OCI-M2 (cell line): ENCODE measurements at regions not wholly inside any gene's neighbourhood (a gene's known extent, or its start where the extent isn't known, plus 50 kb on each side); places are given as distances from the start of the nearest gene placed in this dataset.
A peak's percentile ranks its signal among the peaks of the same experiment; 100 is the strongest.

Experiments used
- DNase-seq: peaks from one replicate; lab custom pipeline; 2025; ENCODE audit not compliant: unreplicated experiment; lab: John Stamatoyannopoulos, UW

DNA sequence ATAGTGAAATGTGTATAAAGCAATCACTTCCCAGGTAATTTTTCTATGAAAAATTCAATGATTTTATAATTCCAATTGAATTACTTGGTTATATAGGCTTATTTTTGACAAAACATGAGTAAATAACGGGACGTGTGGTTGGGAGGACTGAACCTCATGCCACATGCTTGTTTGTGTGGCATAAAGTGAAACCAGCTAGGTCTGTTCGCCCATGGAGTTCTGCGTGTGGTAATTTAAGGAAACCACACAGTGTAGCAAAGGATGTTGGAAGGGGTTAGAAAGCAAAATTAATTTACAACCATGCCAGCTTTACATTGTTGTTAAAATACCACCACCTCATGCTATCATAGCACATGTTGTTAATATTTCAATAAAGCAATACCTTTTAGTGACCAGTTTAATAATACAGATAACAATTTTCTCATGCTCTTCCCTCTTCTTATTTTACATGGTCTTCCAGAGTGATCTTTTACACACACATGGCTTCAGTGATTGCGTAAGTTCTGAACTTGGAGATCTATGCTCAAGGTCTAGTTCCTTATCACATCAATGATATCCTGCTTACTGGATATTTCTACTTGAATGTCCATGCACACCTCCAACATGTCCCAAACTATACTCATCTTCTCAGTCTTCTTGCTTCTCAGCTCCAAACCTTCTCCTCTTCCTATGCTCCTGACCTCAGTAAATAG is 156.4 kb upstream of the ITGA4 start:
- no peak for DNase-seq

DNA sequence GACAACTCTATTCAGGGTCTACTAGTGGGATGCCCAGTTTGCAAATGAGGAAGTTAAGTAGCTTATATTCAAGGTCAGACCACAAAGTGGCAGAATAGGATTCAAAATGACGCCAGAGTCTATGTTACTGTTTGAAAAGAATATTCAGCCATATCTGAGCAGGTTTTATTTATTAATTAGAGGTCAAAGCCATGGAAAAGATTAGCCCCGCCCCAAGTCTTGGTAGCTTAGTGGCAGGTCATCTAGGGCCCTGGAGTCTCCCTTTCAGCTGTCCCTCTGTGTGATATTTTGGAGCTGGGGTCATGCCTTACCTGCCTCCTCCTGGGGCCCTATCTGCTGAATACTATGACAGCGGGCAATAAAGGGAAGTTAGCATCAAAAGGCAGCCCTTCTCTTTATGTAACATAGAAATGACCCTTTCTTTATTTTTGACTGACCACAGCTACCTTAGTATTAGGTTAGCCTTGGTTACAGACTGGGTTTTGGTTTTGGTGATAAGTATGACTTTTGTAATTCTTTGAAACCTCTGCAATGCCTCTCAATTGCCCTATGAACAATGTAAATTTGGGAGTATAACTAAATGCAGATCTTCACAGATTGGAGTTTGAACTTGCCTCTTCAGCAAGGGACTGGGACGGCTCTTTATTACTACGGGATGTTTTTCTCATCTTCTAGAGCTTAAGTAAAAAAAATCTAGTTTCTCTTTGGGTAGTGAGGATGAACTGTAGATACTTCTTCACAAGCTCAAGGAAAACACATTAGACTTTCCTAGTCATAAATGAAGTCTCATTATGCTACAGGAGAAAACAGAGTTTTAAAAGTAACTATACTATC is 153.0 kb upstream of the ITGA4 start:
- DNase-seq, result peak; percentile 37

DNA sequence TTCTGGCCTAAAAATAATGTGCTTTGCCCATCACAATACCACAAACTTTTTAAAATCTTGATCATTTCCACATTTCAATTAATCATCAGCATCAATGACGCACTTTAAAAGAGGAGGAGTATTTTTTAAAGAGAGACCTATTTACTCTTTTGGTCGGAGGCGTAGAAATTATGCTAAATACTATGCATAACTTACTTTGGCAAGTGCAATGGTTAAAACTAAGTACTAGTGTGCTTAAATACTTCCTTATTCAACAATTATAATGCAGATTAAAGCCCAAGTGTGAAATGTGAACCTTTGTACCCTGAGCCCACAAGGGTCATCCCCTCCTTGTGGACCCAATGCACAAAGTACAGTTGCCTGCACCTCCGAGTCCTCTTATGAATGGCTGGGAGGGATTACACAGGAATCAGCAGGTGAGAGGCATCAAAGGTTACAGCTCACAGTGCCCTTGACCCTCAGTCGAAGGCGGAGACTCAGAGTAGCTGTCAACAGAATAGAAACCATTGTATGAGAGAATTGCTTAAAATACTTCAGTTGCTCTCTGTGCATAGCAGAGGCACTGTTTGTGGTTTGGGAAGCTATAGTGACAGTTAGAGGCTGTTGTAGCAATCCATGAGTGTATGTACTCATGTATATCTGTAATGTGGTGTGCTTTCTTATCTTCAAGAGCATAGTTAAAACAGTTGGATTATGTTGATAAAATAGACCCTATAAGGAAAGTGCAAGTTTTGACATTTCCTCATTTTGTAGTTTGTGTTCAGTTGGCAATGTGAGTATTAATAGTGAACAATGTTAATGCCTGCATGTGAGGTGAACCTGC is 151.7 kb upstream of the ITGA4 start:
- peak; percentile 69 for DNase-seq

DNA sequence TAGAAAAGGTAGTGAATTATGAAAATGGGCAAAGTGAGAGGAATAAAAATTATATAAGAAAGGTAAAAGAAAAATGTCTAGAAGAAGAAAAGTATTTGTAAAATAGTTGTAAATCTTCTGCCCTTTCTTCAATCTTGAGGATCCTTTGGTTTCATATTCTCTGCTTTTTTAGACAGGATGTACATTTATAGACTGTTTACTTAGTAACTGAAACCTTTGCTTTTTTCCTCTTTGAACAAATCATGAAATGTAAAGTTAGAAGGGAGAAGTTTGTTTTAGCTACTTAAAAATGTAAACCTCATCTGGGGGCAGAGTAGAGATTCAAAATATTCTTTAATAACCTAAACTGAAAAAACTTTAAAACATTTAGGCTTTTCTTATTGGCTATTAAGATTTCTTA is 150.4 kb upstream of the ITGA4 start:
- DNase-seq, result no peak

DNA sequence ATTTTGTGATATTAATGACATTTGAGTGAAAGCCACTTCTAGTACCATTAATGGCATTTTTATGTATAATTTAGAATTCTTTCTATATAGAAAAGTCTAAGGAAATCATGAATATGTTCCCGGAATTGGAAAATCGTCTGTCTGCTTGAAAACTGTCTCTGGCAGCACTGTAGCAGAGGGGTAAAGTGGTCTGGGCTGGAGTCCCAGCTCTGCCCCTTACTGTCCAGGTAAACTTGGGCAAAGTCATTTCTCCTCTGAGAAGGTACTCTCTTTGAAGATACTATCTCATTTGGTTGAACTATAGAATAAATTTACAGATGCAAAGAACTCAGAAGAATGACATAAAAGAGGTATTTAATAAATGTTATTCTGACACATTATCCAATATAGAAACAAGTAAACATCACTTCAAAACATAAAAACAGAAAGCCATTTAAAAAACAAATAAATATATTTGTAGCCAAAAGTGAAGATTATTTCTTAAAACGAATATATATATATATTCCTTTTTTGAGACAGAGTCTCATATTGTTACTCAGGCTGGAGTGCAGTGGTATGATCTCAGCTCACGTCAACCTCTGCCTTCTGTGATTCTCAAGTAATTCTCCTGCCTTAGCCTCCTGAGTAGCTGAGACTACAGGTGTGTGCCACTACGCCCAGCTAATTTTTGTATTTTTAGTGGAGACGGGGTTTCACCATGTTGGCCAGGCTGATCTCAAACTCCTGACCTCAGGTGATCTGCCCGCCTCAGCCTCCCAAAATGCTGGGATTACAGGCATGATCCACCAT is 149.8 kb upstream of the ITGA4 start:
- DNase-seq, result no peak

DNA sequence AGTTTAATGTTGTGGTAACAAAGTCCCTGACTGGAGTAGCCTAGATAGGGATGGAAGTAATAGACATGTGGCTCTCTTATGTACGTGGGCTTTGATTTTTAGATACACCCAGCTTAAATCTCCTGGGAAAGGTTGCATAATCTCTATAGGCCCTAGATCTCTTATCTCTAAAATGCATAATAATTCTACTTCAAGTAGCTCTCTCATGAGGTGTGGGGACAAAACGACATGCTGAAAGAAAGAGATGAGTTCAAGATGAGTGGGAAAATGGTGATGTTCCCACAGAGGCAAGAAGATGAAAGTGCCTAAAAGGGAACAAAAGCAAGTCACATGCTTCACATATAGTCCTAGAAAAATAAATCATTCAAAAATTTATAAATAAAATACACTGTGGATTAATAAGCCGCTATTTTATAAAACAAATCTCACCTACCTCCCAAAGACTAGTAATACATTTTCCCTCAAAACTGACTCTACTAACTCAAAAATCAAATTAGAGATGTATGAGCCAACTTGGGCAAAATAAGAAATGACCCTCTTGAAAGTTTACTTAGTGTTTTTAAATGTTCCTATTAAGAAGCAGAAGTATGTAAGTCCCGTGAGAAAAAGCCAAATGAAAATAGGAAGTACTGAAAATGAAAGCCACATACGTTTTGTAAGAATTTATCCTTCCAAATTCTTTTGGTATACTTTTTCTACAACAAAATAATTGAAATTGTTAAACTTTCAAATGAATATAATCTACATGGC is 148.2 kb upstream of the ITGA4 start:
- no peak for DNase-seq

DNA sequence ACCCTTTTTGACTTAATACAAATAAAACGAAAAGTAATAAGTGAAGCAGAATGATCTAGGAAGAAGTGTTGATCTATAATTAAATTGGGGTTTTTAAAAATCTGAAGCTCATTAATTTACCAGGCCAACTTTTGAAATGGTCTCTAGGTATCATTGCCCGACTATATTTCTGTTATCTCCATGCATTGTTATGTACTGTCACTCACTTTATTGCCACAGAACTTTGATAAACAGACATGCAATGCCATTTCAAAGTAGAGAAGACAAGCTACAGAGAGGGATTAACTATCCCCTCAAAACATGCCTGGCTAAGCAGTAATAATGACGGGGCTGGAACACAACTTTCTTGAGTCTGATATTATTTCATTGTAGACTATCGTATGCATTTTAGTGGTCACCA is 147.6 kb upstream of the ITGA4 start:
- peak; percentile 26 for DNase-seq

DNA sequence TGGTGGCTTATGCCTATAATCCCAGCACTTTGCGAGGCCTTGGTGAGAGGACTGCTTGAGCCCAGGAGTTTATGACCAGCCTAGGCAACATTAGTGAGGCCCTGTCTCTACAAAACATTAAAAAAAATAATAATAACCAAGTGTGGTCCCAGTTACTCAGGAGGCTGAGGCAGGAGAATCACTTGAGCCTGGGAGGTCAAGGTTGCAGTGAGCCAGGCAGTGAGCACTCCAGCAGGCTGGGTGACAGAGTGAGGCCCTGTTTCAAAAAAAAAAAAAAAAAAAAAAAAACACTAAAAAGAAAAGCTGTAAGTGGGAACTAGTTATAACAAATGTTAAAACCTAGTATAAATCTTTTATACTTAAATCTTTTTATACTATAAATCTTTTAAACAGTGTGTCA is 146.2 kb upstream of the ITGA4 start:
- DNase-seq, result no peak

DNA sequence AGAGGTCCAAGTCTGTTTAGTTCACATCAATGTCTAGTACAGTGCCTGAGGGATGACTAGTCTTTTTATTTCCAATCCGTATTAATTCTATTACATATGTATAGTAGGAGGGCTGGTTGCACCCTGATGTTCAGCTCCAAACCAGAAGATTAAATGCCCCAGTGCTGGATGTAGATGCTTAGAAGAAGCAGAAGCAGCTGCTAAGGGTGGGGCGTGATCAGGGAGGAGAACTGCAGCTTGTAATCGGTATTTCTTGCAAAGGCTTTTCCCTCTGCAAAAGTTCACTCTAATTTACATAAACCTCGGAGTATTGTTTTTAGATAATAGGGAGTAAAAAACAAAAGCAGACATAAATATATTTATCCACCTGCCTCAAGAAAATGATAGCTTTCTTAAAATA is 145.3 kb upstream of the ITGA4 start:
- no peak for DNase-seq

DNA sequence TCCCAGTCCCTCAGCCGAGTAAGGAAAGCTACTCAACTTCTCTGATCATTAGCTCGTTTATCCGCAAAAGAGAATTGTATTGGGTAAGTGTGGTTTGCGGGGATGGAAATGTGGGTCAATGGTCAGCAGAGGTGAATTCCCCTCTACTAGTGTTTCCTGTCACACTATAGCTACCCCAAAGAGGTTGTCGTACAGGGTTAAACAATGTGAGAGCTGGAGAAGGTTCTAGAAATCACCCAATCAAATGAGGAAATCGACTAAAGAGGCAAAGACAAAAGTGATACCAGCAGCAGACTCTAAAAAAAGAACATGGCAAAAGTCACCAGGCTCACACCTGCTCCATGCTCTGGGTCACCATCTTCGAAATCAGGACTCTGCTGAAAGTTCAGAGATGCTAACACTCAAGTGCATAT is 144.7 kb upstream of the ITGA4 start:
- DNase-seq, result no peak

DNA sequence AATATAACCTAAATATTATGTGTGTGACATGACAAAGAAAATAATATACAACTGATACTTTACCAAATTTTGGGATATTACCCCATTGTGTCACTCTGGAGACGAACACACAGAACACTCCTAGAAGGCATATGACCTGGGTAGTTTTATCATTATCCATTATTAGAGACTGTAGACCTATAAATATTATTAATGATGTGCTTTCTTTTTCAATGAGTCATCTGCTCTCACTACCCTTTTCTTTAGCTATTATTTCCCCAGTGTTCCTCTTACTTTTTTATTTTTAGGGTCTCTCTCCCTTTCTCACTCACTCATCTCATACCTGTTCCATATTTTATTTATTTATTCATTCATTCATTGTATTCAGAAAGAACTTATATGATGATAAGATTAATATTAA is 143.3 kb upstream of the ITGA4 start:
- DNase-seq, result no peak

DNA sequence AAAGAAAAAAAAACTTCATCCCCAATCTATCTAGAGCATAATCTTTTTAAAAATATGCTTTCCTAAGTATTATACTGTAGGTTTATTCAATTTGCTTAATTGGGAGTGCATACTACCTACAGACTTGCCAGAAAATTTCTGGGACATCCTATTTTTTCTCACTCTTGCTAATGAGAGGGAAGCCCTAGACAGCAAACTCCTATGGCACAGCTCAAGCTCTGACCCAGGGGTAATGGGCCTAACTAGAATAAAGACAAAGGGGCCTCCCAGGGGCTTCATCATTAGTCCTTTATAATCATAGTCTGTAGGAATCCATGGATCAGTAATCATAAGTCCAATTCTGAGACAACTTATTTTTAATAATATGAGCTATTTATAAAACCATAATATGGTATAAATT is 142.6 kb upstream of the ITGA4 start:
- DNase-seq, result no peak

DNA sequence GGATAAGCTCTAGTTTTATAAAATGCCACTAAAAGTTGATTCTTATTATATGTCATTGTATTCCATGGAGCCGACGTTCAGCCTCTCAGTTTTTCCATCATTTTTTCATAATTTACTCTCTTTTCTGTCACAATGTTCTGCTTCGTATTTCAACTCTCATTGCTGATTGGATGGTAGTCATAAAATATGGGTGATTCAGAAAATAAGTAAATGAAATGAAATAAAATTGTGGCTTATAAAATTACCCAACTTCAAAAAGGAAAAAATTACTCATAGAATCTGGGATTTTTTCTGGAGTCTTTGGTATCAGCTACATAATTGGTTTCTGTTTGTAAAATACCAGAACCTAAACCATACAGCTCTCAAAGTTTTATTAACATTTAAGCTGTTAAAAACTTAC is 139.7 kb upstream of the ITGA4 start:
- DNase-seq, result no peak

DNA sequence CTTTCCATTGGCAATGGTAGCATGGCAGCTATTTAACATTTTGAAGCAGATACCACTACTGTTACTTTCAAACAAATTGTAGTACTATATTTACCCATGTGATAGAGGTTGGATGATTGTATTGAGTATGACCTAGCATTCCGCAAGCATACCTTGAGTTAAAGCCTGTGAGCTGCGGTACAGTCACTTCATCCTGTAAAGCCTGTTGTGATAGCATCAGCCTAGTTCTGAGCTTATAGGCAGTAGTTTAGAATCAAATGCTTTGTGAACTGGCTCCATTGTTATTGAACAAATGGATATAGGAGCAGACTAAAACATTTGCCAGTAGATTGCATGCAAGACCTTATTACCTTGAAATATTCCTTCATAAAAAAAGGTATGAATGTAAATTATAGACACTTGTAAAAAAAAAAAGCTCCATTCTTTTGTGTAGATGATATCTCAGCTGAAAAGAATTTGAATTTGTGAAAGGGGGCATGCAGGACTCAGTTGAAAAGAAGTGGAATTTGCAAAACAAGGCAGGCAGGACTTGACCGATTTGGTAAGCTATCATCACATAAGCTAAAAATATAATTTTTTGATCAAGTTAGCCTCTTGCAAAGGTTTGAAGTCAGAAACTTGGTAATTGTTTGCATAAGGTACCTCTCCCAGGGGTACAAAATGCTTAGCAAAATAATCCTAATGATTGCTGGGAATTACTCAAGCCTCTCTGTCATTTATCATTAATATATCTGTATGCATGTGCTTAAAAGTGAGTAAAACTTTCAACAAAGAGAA is 138.5 kb upstream of the ITGA4 start:
- DNase-seq, result no peak

DNA sequence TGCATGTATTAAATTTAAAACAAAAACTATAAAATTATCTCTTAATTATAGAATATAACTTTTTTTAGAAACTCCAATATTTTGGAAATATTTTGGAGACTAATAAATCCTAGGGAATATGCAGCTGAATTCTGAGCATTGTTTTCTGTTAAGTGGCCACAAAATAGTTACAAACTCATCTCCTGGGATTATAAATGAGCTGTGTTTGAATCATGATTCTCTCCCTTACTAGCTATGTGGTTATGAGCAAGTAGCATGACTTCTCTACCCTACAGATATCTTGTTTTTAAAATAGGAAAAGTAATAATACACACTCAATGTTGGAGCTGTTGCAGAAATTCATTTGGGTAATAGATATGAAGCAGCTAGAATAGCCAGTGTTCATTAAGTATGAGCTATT is 137.9 kb upstream of the ITGA4 start:
- DNase-seq, result no peak

DNA sequence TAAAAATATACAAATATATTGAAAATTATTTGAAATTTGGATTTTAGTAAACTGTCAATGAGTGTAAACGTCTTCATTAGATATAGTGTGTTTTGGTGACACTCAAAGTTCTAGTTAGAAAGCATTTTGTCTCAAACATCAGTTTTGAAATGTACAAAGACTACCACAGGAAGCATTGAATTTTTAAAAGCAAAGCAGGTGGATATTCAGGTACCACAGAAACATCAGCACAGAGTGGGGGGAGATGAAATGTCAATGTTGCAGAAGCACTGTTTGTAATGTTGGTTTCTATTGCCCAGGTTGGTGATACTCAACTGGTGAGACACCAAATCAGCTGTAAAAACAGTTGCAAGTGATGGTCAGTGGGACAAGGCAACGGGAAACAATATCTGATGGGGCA is 136.5 kb upstream of the ITGA4 start:
- no peak for DNase-seq

DNA sequence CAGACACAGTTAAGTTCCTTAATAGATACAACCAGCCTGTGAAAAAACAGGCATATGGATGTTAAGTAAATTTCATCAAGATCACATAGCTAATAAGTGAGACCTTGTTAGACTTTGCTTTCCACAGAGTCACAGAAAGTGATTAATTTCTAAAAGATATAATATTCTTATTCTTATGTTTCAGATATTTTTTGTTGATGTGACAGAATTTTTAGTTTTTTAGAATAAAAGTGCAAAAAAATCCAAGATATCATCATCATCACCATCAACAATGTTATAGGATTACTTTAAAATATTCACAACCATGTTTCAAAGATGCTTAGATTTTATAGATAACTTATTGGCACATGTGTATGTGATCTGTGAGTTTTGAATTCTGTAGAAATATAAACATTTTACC is 132.3 kb upstream of the ITGA4 start:
- DNase-seq, result no peak

DNA sequence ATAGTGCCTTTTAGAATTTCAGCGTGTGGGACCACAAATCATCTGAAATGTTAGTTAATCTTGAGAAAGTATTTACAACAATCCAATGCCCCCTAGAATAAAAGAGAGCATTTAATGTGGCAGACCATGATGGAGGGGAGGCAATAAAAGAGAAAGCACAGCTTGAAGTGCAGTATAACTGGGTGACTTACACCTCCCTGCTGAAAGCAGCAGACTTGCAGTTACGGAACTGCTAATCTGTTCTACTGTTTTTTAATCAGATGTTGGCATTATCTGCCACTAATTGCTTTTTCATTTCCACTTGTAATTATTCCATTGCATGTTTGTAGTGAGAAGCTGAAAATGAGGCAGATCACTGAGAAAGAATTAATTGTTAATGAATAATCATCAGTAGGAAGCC is 130.5 kb upstream of the ITGA4 start:
- DNase-seq, result no peak

DNA sequence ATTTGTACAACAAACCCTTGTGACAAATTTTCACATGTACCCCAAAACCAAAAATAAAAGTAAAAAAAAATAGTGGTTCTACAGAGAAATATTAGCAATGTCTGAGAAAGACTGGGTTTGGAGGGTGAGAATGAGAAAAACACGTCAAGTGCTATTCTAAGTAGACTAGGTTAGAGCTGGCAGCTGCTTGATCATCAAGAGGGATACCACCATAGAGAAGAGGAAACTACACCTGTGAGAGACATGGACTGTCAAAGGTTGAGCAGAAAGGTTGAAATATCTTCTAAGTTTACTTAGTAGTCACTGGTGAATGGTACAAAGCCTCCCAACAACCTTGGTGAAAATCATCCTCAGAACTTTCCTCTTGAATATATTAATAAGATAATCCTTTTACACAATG is 126.9 kb upstream of the ITGA4 start:
- DNase-seq, result no peak
